ENCODE measurements at regions not wholly inside any gene's neighbourhood (a gene's known extent, or its start where the extent isn't known, plus 50 kb on each side); places are given as distances from the start of the nearest gene placed in this dataset.

DNA sequence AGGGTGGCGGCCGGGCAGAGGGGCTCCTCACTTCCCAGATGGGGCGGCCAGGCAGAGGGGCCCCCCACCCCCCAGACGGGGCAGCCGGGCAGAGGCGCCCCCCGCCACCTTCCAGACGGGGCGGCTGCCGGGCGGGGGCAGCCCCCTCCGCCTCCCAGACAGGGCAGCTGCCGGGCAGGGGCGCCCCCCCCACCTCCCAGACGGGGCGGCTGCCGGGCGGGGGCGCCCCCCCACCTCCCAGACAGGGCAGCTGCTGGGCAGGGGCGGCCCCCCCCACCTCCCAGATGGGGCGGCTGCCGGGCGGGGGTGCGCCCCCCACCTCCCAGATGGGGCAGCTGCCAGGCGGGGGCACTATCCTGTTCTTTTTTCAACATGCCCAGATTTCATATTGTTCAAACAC lies 78.2 kb upstream of the DST start:
- no peak for TF ChIP-seq FOXK2 (IDR thresholded peaks at IDR 0.05)
- TF ChIP-seq, protein P1, sequence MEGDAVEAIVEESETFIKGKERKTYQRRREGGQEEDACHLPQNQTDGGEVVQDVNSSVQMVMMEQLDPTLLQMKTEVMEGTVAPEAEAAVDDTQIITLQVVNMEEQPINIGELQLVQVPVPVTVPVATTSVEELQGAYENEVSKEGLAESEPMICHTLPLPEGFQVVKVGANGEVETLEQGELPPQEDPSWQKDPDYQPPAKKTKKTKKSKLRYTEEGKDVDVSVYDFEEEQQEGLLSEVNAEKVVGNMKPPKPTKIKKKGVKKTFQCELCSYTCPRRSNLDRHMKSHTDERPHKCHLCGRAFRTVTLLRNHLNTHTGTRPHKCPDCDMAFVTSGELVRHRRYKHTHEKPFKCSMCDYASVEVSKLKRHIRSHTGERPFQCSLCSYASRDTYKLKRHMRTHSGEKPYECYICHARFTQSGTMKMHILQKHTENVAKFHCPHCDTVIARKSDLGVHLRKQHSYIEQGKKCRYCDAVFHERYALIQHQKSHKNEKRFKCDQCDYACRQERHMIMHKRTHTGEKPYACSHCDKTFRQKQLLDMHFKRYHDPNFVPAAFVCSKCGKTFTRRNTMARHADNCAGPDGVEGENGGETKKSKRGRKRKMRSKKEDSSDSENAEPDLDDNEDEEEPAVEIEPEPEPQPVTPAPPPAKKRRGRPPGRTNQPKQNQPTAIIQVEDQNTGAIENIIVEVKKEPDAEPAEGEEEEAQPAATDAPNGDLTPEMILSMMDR (IDR thresholded peaks at IDR 0.05 in 2 of 3, conservative IDR thresholded peaks at IDR 0.05 in 1 of 3; ENCODE audit: control insufficient read depth in 2 of 3, extremely low read depth in 1 of 3, insufficient read depth in 1 of 3, low read depth in 3 of 3, low read length in 3 of 3) = no peak
- no peak for TF ChIP-seq E2F8 (IDR thresholded peaks at IDR 0.05; ENCODE audit: low read depth, partially characterized antibody)
- TF ChIP-seq TCF7 (IDR thresholded peaks at IDR 0.05; ENCODE audit: borderline replicate concordance) = no peak
- no peak for TF ChIP-seq SMC3 (IDR thresholded peaks at IDR 0.05; ENCODE audit: borderline replicate concordance, low read length)
- no peak for TF ChIP-seq NR2C2 (IDR thresholded peaks at IDR 0.05; ENCODE audit: borderline replicate concordance, control insufficient read depth, insufficient read length, low read depth)
- TF ChIP-seq POLR2A (IDR thresholded peaks at IDR 0.05; ENCODE audit: low read depth, low read length) = no peak
- TF ChIP-seq, protein P2, sequence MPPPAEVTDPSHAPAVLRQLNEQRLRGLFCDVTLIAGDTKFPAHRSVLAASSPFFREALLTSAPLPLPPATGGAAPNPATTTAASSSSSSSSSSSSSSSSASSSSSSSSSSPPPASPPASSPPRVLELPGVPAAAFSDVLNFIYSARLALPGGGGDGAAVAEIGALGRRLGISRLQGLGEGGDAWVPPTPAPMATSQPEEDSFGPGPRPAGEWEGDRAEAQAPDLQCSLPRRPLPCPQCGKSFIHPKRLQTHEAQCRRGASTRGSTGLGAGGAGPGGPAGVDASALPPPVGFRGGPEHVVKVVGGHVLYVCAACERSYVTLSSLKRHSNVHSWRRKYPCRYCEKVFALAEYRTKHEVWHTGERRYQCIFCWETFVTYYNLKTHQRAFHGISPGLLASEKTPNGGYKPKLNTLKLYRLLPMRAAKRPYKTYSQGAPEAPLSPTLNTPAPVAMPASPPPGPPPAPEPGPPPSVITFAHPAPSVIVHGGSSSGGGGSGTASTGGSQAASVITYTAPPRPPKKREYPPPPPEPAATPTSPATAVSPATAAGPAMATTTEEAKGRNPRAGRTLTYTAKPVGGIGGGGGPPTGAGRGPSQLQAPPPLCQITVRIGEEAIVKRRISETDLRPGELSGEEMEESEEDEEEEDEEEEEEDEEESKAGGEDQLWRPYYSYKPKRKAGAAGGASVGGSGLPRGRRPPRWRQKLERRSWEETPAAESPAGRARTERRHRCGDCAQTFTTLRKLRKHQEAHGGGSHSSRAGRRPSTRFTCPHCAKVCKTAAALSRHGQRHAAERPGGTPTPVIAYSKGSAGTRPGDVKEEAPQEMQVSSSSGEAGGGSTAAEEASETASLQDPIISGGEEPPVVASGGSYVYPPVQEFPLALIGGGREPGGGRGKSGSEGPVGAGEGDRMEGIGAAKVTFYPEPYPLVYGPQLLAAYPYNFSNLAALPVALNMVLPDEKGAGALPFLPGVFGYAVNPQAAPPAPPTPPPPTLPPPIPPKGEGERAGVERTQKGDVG (CRISPR knock-in tag; IDR thresholded peaks at IDR 0.05) = no peak
- TF ChIP-seq STAT1 (conservative IDR thresholded peaks at IDR 0.05) = no peak
- TF ChIP-seq MEF2A (IDR thresholded peaks at IDR 0.05; ENCODE audit: insufficient read depth, low read depth, low read length) = no peak
- TF ChIP-seq, protein P3, sequence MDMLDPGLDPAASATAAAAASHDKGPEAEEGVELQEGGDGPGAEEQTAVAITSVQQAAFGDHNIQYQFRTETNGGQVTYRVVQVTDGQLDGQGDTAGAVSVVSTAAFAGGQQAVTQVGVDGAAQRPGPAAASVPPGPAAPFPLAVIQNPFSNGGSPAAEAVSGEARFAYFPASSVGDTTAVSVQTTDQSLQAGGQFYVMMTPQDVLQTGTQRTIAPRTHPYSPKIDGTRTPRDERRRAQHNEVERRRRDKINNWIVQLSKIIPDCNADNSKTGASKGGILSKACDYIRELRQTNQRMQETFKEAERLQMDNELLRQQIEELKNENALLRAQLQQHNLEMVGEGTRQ (IDR thresholded peaks at IDR 0.05; ENCODE audit: borderline replicate concordance, low read depth, low read length) = no peak
- TF ChIP-seq NFIC (IDR thresholded peaks at IDR 0.05; ENCODE audit: low read depth, low read length) = no peak
- TF ChIP-seq ZBTB11 (CRISPR knock-in tag; IDR thresholded peaks at IDR 0.05) = no peak
- no peak for TF ChIP-seq HCFC1 (IDR thresholded peaks at IDR 0.05; ENCODE audit: low read length)
